ENCODE measurements at regions not wholly inside any gene's neighbourhood (a gene's known extent, or its start where the extent isn't known, plus 50 kb on each side); places are given as distances from the start of the nearest gene placed in this dataset.

GRCh38 chr4:110364911-110365520 lies 110.9 kb upstream of the ENPEP start:
- H3K4me3 ChIP-seq: no peak overlapping the region
- peak in 1 of 2 donors; percentile 41 for ATAC-seq (ENCODE audit: low FRiP score in 2 of 2)
- H3K4me1 ChIP-seq: no peaks in the 10 kb centered on the region
- H3K27me3 ChIP-seq: no peaks in the 10 kb centered on the region
- DNase-seq: no peak
- no peak for TF ChIP-seq EP300 (IDR thresholded peaks at IDR 0.05)
- TF ChIP-seq, protein P1, sequence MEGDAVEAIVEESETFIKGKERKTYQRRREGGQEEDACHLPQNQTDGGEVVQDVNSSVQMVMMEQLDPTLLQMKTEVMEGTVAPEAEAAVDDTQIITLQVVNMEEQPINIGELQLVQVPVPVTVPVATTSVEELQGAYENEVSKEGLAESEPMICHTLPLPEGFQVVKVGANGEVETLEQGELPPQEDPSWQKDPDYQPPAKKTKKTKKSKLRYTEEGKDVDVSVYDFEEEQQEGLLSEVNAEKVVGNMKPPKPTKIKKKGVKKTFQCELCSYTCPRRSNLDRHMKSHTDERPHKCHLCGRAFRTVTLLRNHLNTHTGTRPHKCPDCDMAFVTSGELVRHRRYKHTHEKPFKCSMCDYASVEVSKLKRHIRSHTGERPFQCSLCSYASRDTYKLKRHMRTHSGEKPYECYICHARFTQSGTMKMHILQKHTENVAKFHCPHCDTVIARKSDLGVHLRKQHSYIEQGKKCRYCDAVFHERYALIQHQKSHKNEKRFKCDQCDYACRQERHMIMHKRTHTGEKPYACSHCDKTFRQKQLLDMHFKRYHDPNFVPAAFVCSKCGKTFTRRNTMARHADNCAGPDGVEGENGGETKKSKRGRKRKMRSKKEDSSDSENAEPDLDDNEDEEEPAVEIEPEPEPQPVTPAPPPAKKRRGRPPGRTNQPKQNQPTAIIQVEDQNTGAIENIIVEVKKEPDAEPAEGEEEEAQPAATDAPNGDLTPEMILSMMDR (IDR thresholded peaks at IDR 0.05): no peak
- no peak for TF ChIP-seq POLR2AphosphoS5 (IDR thresholded peaks at IDR 0.05)
- TF ChIP-seq POLR2A (IDR thresholded peaks at IDR 0.05): no peak
- no peaks in the 10 kb centered on the region for H3K36me3 ChIP-seq
- H3K27ac ChIP-seq: no peak overlapping the region
- WGBS, 2 donors: 43 to 68% methylated on average over 3 of the region's 3 CpGs
- no peaks in the 10 kb centered on the region for H3K9me3 ChIP-seq

- no peak overlapping the region for H3K27ac ChIP-seq
- no peaks in the 10 kb centered on the region for H3K27me3 ChIP-seq
- no peaks in the 10 kb centered on the region for H3K9me3 ChIP-seq
- no peaks in the 10 kb centered on the region for H3K36me3 ChIP-seq
- no peak for DNase-seq
- no peak for ATAC-seq (ENCODE audit: low FRiP score in 2 of 2)
- H3K4me3 ChIP-seq: no peak overlapping the region
- WGBS, 2 donors: 40 to 43% methylated on average over 2 of the region's 2 CpGs
- H3K4me1 ChIP-seq: no peaks in the 10 kb centered on the region
- no peak for TF ChIP-seq POLR2AphosphoS5 (IDR thresholded peaks at IDR 0.05)
- TF ChIP-seq EP300 (IDR thresholded peaks at IDR 0.05): no peak
- TF ChIP-seq, protein P1 (IDR thresholded peaks at IDR 0.05): no peak
- no peak for TF ChIP-seq POLR2A (IDR thresholded peaks at IDR 0.05)
These were observed 114.0 kb upstream of the ENPEP start for GRCh38 chr4:110361921-110362320.

DNA sequence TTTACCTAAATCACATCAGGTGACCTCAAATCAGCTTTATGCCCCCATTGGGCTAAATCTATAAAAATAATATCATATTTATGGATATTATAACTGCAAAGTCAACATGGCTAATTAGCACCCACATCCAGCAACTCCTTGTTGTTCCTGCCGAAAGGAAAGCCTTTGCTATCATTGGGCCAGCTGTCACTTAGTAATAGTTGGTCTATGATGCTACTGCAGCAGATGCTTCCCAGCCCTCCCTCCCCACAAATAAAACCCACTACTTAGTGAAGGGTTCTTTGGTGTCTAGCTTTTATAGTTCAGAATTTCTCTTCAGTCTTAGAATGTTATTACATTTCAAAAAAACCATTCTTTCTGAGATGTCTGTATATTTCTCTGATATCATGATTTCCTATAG lies 116.9 kb upstream of the ENPEP start:
- ATAC-seq (ENCODE audit: low FRiP score in 2 of 2) (no peak), DNase-seq (no peak)
- no peaks in the 10 kb centered on the region for H3K9me3 ChIP-seq
- WGBS, 2 donors: 79 to 96% methylated on average over 1 of the region's 1 CpG
- H3K4me3 ChIP-seq: no peak overlapping the region
- no peaks in the 10 kb centered on the region for H3K27me3 ChIP-seq
- no peak overlapping the region for H3K27ac ChIP-seq
- no peaks in the 10 kb centered on the region for H3K4me1 ChIP-seq
- no peaks in the 10 kb centered on the region for H3K36me3 ChIP-seq
- TF ChIP-seq EP300 (IDR thresholded peaks at IDR 0.05) (no peak), POLR2AphosphoS5 (IDR thresholded peaks at IDR 0.05) (no peak), POLR2A (IDR thresholded peaks at IDR 0.05) (no peak)
- TF ChIP-seq, protein P1 (IDR thresholded peaks at IDR 0.05): no peak

DNA sequence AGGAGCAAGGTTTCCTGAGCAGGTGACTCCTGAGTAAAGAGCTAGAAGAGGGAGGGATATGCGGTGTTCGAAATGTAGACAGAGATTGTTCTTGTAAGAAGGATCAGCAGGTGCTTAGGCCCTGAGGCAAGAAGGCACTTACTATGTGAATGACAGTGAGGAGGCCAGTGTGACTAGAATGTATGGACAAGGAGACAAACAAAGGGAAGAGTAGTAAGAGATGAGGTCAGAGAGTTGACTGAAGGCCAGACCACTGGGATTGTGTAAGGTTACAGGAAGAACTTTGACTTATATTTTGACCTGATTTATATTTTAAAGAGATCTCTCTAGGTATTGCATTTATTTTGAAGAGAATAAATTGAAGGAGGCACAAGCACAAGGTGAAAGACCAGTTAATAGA lies 118.4 kb upstream of the ENPEP start:
- Histone ChIP-seq H3K27ac (no peak overlapping the region), H3K36me3 (no peaks in the 10 kb centered on the region), H3K27me3 (no peaks in the 10 kb centered on the region), H3K4me1 (no peaks in the 10 kb centered on the region), H3K4me3 (no peak overlapping the region), H3K9me3 (no peaks in the 10 kb centered on the region)
- DNase-seq (no peak), ATAC-seq (ENCODE audit: low FRiP score in 2 of 2) (no peak)
- TF ChIP-seq POLR2AphosphoS5 (IDR thresholded peaks at IDR 0.05): no peak
- no peak for TF ChIP-seq EP300 (IDR thresholded peaks at IDR 0.05)
- TF ChIP-seq, protein P1 (IDR thresholded peaks at IDR 0.05): no peak
- no peak for TF ChIP-seq POLR2A (IDR thresholded peaks at IDR 0.05)
- WGBS, 2 donors: 95 to 97% methylated on average over 2 of the region's 2 CpGs

GRCh38 chr4:110354460-110354859 lies 121.5 kb upstream of the ENPEP start:
- DNase-seq: no peak
- no peak for TF ChIP-seq EP300 (IDR thresholded peaks at IDR 0.05)
- TF ChIP-seq, protein P1 (IDR thresholded peaks at IDR 0.05): no peak
- TF ChIP-seq POLR2A (IDR thresholded peaks at IDR 0.05): no peak
- no peak for TF ChIP-seq POLR2AphosphoS5 (IDR thresholded peaks at IDR 0.05)
- Histone ChIP-seq H3K27ac (no peak overlapping the region), H3K27me3 (no peaks in the 10 kb centered on the region), H3K4me1 (no peaks in the 10 kb centered on the region), H3K4me3 (no peak overlapping the region), H3K36me3 (no peaks in the 10 kb centered on the region), H3K9me3 (no peaks in the 10 kb centered on the region)
- no peak for ATAC-seq (ENCODE audit: low FRiP score in 2 of 2)
- WGBS, 2 donors: 64 to 75% methylated on average over 3 to 4 of the region's 4 CpGs
